ENCODE measurements at regions not wholly inside any gene's neighbourhood (a gene's known extent, or its start where the extent isn't known, plus 50 kb on each side); places are given as distances from the start of the nearest gene placed in this dataset.

GRCh38 chr2:38466876-38467767 is 90.0 kb upstream of the ATL2 start:
- DNase-seq = peak; percentile 62 to 86
- Histone ChIP-seq H3K4me1 (peaks cover 5 to 19% of the 10 kb centered on the region in 2 donors), H3K36me3 (no peaks in the 10 kb centered on the region), H3K27me3 (no peaks in the 10 kb centered on the region), H3K9me3 (no peaks in the 10 kb centered on the region), H3K4me3 (no peak overlapping the region), H3K27ac (peak overlapping the region; percentile 87 to 94)
- TF ChIP-seq CTCF (IDR thresholded peaks at IDR 0.05) = peak in 1 of 4 experiments; percentile 19
- no peak for TF ChIP-seq POLR2A (IDR thresholded peaks at IDR 0.05)
- intact Hi-C loops (cut with DNase I; ENCODE audit: low total_unique reads) = no loop called here

GRCh38 chr2:38466409-38466808 is 89.3 kb upstream of the ATL2 start:
- peaks cover 5 to 19% of the 10 kb centered on the region in 2 donors for H3K4me1 ChIP-seq
- H3K36me3 ChIP-seq = no peaks in the 10 kb centered on the region
- intact Hi-C loops (cut with DNase I; ENCODE audit: low total_unique reads) = no loop called here
- H3K9me3 ChIP-seq = no peaks in the 10 kb centered on the region
- peak overlapping the region; percentile 87 to 94 for H3K27ac ChIP-seq
- peak in 1 of 2 donors; percentile 34 for DNase-seq
- no peaks in the 10 kb centered on the region for H3K27me3 ChIP-seq
- H3K4me3 ChIP-seq = no peak overlapping the region
- TF ChIP-seq CTCF (IDR thresholded peaks at IDR 0.05) (no peak), POLR2A (IDR thresholded peaks at IDR 0.05) (no peak)

GRCh38 chr2:38465789-38466127 is 88.7 kb upstream of the ATL2 start:
- Histone ChIP-seq H3K27ac (peak overlapping the region; percentile 87 to 94), H3K4me1 (peaks cover 5 to 19% of the 10 kb centered on the region in 2 donors)

GRCh38 chr2:38464971-38465788 is 88.1 kb upstream of the ATL2 start:
- H3K4me1 ChIP-seq = peaks cover 5 to 19% of the 10 kb centered on the region in 2 donors
- no peaks in the 10 kb centered on the region for H3K9me3 ChIP-seq
- H3K36me3 ChIP-seq = no peaks in the 10 kb centered on the region
- no peak overlapping the region for H3K4me3 ChIP-seq
- TF ChIP-seq POLR2A (IDR thresholded peaks at IDR 0.05) = no peak
- TF ChIP-seq CTCF (IDR thresholded peaks at IDR 0.05) = no peak
- DNase-seq = no peak
- intact Hi-C loops (cut with DNase I; ENCODE audit: low total_unique reads) = no loop called here
- peak overlapping the region; percentile 87 to 94 for H3K27ac ChIP-seq
- no peaks in the 10 kb centered on the region for H3K27me3 ChIP-seq

More at GRCh38 chr2:38465789-38466127, 88.7 kb upstream of the ATL2 start:
- TF ChIP-seq CTCF (IDR thresholded peaks at IDR 0.05) = peak in 1 of 4 experiments; percentile 5
- TF ChIP-seq POLR2A (IDR thresholded peaks at IDR 0.05) = no peak
- H3K9me3 ChIP-seq = no peaks in the 10 kb centered on the region
- no peaks in the 10 kb centered on the region for H3K36me3 ChIP-seq
- no peaks in the 10 kb centered on the region for H3K27me3 ChIP-seq
- H3K4me3 ChIP-seq = no peak overlapping the region
- DNase-seq = no peak
- intact Hi-C loops (cut with DNase I; ENCODE audit: low total_unique reads) = no loop called here

- no peaks in the 10 kb centered on the region for H3K36me3 ChIP-seq
- no peaks in the 10 kb centered on the region for H3K27me3 ChIP-seq
- peak overlapping the region; percentile 87 to 94 for H3K27ac ChIP-seq
- no peak for DNase-seq
- no peaks in the 10 kb centered on the region for H3K9me3 ChIP-seq
- no peak for TF ChIP-seq CTCF (IDR thresholded peaks at IDR 0.05)
- intact Hi-C loops (cut with DNase I; ENCODE audit: low total_unique reads) = no loop called here
- peaks cover 5 to 19% of the 10 kb centered on the region in 2 donors for H3K4me1 ChIP-seq
- H3K4me3 ChIP-seq = no peak overlapping the region
Observed at GRCh38 chr2:38463752-38464151, 86.7 kb upstream of the ATL2 start.
